ENCODE measurements at regions not wholly inside any gene's neighbourhood (a gene's known extent, or its start where the extent isn't known, plus 50 kb on each side); places are given as distances from the start of the nearest gene placed in this dataset.

GRCh38 chr3:31370681-31371080, 162.0 kb upstream of the STT3B start (continued):
- TF ChIP-seq, protein P1, sequence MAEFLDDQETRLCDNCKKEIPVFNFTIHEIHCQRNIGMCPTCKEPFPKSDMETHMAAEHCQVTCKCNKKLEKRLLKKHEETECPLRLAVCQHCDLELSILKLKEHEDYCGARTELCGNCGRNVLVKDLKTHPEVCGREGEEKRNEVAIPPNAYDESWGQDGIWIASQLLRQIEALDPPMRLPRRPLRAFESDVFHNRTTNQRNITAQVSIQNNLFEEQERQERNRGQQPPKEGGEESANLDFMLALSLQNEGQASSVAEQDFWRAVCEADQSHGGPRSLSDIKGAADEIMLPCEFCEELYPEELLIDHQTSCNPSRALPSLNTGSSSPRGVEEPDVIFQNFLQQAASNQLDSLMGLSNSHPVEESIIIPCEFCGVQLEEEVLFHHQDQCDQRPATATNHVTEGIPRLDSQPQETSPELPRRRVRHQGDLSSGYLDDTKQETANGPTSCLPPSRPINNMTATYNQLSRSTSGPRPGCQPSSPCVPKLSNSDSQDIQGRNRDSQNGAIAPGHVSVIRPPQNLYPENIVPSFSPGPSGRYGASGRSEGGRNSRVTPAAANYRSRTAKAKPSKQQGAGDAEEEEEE (CRISPR knock-in tag; IDR thresholded peaks at IDR 0.05; ENCODE audit: borderline replicate concordance): no peak
- TF ChIP-seq AHR (CRISPR knock-in tag; IDR thresholded peaks at IDR 0.05) (no peak), NCOR1 (IDR thresholded peaks at IDR 0.05; ENCODE audit: borderline replicate concordance, low read length) (no peak), ASH2L (IDR thresholded peaks at IDR 0.05; ENCODE audit: insufficient read length, low read depth, low read length) (no peak), MTA1 (CRISPR knock-in tag; IDR thresholded peaks at IDR 0.05; ENCODE audit: borderline replicate concordance) (no peak), NFE2 (CRISPR knock-in tag; IDR thresholded peaks at IDR 0.05) (no peak), ZNF678 (CRISPR knock-in tag; IDR thresholded peaks at IDR 0.05) (no peak), ZNF841 (CRISPR knock-in tag; IDR thresholded peaks at IDR 0.05; ENCODE audit: borderline replicate concordance) (no peak), ATF1 (CRISPR knock-in tag; IDR thresholded peaks at IDR 0.05) (no peak), GTF3A (CRISPR knock-in tag; conservative IDR thresholded peaks at IDR 0.05) (no peak), NR2F6 (IDR thresholded peaks at IDR 0.05) (no peak), NR2F6 (CRISPR knock-in tag; IDR thresholded peaks at IDR 0.05) (0 out of 2 replicates have a peak, but pooled peaks have one; percentile 20), SNAPC2 (CRISPR knock-in tag; IDR thresholded peaks at IDR 0.05) (no peak), ZNF180 (CRISPR knock-in tag; IDR thresholded peaks at IDR 0.05; ENCODE audit: borderline replicate concordance, low read depth) (no peak), WIZ (CRISPR knock-in tag; IDR thresholded peaks at IDR 0.05) (no peak), NRL (CRISPR knock-in tag; IDR thresholded peaks at IDR 0.05; ENCODE audit: borderline replicate concordance) (no peak), ZZZ3 (CRISPR knock-in tag; IDR thresholded peaks at IDR 0.05; ENCODE audit: borderline replicate concordance) (no peak), TBL1XR1 (IDR thresholded peaks at IDR 0.05; ENCODE audit: borderline replicate concordance, low read length, partially characterized antibody) (no peak), GATAD2A (CRISPR knock-in tag; IDR thresholded peaks at IDR 0.05) (peak; percentile 58), PAF1 (CRISPR knock-in tag; IDR thresholded peaks at IDR 0.05) (no peak), ARID5B (CRISPR knock-in tag; IDR thresholded peaks at IDR 0.05) (peak; percentile 54; the same call in 1 of the 2 replicates)
- TF ChIP-seq, protein P2, sequence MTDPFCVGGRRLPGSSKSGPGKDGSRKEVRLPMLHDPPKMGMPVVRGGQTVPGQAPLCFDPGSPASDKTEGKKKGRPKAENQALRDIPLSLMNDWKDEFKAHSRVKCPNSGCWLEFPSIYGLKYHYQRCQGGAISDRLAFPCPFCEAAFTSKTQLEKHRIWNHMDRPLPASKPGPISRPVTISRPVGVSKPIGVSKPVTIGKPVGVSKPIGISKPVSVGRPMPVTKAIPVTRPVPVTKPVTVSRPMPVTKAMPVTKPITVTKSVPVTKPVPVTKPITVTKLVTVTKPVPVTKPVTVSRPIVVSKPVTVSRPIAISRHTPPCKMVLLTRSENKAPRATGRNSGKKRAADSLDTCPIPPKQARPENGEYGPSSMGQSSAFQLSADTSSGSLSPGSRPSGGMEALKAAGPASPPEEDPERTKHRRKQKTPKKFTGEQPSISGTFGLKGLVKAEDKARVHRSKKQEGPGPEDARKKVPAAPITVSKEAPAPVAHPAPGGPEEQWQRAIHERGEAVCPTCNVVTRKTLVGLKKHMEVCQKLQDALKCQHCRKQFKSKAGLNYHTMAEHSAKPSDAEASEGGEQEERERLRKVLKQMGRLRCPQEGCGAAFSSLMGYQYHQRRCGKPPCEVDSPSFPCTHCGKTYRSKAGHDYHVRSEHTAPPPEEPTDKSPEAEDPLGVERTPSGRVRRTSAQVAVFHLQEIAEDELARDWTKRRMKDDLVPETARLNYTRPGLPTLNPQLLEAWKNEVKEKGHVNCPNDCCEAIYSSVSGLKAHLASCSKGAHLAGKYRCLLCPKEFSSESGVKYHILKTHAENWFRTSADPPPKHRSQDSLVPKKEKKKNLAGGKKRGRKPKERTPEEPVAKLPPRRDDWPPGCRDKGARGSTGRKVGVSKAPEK (CRISPR knock-in tag; IDR thresholded peaks at IDR 0.05; ENCODE audit: borderline replicate concordance): no peak
- TF ChIP-seq, protein P3, sequence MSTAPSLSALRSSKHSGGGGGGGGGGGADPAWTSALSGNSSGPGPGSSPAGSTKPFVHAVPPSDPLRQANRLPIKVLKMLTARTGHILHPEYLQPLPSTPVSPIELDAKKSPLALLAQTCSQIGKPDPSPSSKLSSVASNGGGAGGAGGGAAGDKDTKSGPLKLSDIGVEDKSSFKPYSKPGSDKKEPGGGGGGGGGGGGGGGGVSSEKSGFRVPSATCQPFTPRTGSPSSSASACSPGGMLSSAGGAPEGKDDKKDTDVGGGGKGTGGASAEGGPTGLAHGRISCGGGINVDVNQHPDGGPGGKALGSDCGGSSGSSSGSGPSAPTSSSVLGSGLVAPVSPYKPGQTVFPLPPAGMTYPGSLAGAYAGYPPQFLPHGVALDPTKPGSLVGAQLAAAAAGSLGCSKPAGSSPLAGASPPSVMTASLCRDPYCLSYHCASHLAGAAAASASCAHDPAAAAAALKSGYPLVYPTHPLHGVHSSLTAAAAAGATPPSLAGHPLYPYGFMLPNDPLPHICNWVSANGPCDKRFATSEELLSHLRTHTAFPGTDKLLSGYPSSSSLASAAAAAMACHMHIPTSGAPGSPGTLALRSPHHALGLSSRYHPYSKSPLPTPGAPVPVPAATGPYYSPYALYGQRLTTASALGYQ (CRISPR knock-in tag; IDR thresholded peaks at IDR 0.05): no peak

Measured in HepG2 (cell line).